Eye (tissue), 1 donor: ENCODE measurements at regions not wholly inside any gene's neighbourhood (a gene's known extent, or its start where the extent isn't known, plus 50 kb on each side); places are given as distances from the start of the nearest gene placed in this dataset.
A peak's percentile ranks its signal among the peaks of the same experiment; 100 is the strongest.
"Not testable (repeated sequence)": the region's sequence is repeated elsewhere in the genome, so short reads cannot be mapped to it uniquely, and the experiment has no call there.

Experiments used
- DNase-seq: peaks from one replicate; pipeline ENCODE4 v3.0.0-alpha.2; 2015

DNA sequence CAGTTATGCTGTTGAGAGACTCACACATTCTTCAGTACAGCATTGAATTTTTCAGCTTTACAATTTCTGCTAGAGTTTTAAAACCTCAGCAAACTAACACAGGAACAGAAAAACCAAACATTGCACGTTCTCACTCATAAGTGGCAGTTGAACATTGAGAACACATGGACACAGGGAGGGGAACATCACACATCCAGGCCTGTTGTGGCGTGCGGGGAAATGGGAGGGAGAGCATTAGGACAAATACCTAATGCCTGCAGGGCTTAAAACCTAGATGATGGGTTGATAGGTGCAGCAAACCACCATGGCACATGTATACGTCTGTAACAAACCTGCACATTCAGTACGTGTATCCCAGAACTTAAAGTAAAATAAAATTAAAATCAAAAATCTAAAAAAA lies 270.1 kb upstream of the MME start:
- DNase-seq, result not testable (repeated sequence)

DNA sequence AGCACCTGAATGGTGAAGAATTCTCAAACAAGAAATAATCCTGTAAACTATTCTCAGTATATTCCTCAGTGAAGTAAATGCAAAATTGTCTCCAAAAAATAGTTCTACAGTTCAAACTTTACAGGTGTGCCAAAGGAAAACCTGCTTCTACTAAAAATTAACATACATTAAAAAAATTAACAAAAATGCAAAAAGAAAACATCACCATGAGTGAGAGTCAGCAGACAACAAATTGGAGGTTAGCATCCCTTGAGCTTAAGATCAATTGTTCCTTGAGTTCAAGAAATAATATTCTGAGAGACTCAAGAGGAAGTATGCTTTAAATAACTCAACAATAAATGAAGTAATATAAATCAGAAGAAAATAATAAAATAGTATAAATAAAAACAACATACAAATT lies 278.4 kb upstream of the MME start:
- no peak for DNase-seq

DNA sequence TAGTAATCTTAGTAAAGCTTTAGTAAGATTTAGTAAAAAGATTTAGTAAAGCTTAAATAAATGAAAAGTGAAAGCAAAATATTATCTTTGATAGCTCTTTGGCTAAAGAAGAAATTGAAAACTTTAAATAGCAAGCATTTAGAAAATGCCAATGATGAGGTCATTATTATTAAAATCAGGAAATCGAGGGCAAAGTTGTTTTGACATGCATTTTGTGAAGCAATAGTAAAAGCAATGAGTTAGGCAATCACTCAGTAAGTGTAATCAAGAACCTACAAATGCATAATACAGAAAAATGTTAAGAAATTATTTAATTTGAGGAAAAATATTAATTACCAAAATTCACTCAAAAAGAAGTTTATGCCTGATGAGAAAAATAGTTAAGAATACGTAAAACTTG lies 280.3 kb upstream of the MME start:
- DNase-seq, result no peak

DNA sequence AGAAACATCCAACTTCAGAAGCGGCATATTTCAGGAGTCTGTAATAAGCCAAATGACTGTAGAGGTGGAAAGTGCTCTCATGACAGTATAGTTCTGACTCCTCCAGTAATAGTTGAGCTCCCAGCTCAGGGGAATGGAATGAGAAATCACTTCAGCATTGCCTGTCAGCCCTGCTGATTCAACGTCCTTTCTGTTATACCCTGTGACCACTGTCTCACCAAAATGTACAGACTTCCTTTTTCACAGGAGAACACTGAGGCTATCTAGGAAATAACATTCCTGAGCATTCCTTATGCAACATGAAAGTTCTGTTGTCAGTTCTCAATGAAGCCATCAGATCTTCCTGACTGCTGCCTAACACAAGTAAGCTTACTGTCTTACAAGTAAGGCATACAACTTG lies 284.5 kb upstream of the MME start:
- no peak for DNase-seq

DNA sequence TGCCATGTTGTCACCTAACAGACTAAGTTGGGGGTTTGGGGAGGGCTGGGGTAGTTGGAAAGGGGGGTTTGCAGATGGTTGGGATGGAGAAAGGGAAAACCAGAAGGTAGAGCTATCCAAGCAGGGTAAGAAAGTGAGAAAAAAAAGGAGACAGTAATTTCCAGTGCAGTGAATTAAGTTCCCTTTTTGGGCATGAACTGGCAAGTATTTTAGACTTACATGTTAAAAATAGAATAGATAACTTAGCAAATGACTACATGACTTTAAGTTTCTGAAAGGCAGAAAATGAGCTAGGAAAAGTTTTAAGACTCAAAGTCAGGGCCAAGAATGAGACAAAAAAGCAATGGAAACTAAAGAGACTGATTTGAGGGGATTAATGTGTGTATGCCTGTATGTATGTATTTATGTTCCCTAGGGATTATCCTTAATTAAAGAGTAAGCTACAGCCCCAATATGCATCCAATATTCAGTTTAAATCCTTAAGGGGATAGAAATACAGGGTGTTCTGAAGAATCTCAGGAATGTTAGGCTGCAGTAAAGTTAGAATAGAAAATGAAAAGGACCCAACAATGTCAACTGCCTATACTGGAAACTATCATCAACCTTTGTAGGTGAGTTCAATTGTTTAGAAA lies 285.2 kb upstream of the MME start:
- DNase-seq, result no peak

DNA sequence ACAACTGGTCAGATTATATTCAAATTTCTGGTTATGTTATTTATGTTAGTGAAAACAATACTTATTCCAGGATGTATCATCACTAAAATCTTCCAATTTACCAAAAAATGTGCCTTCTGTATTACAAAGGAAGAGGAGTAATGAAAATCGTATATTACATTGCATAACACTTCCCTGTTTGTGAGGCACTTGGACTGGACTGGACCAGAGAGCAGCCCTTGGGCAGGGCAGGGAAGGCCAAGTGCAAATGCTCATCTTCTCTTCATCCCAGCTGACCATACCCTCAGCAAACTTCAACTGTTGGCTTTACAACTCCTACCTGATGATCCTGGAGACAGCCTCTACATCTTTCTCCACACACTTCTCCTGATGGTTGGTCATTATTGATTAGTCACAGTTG lies 285.7 kb upstream of the MME start:
- no peak for DNase-seq

DNA sequence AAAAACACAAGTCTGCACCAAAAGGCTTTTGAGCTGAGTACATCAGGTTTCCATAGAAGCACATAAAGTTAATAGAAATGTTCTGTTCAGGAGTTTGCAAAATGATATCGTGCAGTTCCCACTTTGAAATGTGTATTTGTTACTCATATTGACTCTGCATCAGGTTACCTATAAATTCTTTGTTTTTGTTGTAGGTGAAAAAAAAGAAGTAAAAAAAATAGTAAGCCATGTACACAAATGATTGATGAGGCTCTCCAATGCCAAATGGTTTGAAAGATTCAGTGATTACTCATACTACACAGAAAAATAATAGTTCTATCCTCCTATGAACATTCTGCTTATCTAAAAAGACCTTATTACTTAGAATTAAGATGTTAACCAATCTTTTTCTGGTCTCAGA lies 287.3 kb upstream of the MME start:
- DNase-seq, result no peak

DNA sequence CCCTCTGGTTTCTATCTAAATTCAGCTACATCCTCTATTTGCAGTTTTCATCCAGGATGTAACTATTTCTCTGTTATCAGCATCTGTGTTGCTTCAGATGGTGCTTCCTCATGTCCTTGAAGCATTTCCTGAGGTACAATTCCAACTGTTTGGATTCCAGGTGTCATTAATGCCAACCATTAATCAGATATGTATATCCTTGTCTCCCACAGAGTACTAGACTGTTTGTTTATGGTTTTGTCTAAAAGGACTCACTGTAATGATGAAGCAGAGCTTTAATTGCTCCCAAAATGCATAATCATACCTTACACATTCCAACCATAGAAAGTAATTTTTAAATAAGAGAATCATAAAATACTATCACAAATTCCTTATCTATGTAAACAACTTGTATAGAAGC lies 288.5 kb upstream of the MME start:
- DNase-seq, result no peak

DNA sequence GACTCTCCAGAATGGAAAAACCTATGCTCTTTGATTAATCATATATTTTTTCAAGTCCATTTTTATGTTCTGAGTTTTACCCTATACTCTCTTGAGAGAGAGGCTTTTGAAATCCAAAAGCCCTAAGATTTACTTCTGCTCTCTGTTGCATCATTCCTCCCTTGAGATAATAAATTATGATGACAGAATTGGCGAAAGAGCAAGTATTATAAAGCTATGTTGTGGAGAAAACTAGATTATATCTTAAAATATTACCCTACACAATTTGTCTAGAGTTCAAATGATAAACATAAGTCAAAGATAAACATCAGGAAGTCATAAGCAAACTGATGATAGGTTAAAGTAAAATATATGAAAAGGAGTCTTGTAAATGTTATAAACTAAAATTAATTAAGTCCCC lies 293.4 kb upstream of the MME start:
- no peak for DNase-seq

DNA sequence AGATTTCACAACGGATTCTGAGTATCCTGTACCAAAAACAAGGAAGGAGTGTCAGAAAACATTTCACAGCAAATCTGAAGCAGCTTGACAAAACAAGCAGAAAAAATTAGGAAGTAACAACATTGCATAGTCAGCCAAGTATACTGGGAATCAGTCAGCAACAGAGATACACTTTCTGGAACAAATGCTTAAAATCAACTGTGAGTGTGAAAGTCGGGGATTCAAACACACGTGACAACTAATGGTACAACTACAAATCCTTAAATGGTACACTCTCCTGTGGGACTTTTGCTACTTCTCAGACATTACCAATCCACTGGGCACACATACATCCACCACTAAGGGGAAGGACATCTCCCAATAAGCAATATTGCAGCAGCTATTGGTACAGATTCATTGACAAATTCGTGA lies 296.6 kb upstream of the MME start:
- no peak for DNase-seq

DNA sequence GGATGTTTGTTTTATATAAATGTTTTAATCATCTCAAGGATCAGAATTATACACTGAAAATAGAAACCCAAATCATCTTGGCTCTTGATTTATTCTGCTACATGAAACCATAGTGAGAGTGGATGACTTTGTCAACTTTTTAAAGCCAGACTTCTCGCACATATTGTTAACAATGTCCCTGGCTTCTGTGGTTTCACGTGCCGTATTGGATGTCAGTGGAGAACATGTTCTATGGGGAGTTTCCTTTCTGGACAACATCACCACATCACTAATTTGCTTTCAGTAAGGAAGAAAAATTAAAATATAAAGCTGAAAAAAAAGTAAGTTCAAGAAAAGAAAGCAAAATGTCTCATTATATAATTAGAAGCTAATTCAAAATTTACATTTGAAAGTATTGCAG lies 297.1 kb upstream of the MME start:
- DNase-seq, result no peak

DNA sequence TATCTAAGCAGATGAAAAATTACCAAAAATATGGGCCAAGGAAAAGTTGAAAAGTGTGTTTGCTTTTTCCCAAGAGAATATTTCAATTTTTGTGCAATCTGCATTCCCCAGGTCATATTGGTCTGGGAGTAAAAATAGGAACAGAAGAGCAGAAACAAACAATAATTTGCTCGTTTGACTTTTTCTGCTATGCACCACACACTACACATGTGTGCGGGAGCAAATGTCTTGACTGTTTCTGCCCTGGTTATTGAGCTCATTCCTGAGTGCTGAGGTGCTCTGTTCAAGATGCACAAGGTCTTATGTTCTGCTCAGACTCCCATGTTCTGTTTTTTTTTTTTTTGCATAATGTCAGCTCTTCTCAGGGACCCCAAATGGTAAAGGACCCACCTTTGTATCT lies 298.0 kb upstream of the MME start:
- no peak for DNase-seq

DNA sequence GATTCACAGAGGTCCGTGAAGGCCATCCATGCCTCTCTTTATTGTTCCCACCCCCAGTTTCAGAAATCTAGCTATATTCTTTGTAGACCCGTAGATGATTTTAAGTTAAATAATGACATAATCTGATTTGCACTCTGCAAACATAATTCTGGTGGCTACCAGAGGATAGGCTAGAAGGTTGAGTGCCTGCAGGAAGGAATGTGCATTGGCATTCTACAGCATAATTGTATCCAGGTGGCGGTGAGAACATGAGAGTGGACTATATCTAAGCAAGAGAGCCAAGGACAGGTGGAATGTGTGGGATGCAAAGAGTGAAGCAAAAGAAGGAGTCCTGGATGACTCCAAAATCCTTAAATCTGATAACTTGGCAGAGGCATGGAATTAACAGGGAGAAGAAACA lies 298.5 kb upstream of the MME start:
- DNase-seq, result no peak

DNA sequence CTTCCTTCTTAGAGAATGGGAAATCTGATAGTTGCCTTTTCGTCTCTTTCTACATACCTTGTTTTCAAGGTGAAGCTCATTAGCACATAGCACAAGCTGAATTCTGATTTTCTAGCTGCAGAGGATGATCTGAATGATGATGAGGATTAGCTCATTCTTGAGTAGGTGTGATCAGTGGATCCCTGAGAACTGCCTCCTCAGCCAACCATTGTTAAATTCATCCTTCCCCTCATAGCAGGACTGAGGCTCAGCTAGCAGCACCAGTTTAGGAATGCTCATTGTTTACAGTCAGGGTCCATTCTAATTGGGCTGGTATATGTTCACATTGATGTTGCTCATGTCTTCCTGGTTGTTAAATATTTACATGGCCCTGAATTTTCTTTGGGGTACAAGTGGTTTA lies 299.9 kb upstream of the MME start:
- no peak for DNase-seq

DNA sequence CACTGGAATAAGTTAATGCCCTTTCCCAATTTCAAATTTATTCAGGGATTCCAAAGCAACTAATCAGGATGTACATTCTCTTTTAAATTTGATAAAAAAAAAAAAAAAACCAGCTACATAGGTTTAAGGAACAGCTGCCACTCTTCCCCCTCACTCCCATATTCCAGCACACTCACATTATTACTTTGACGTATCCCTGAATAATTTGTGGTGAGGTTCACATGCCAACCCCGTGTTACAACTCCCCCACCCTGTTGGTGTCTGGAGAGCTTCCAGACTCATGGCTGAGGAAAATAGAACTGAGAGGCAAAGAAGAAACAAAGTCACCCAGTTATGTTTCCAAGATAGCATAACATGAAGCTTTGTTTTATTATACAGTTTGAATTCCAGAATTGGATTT lies 300.5 kb upstream of the MME start:
- peak; percentile 42 for DNase-seq

DNA sequence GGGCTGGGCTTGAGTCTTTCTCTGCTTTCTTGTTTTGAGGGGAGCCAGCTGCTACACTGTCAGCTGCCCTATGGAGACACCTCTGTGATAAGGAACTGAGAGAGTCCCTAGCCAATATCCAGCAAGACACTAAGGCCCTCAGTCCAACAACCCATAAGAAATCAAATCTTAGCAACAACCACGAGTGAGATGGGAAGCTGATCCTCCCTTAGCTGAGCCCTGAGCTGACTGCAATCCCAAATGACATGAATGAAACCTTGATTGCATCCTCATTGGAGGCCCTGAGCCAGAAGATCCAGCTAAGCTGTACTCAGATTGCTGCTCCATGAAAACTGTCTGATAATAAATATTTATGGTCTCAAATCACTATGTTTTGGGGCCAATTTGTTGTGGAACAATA lies 302.1 kb upstream of the MME start:
- DNase-seq, result no peak

DNA sequence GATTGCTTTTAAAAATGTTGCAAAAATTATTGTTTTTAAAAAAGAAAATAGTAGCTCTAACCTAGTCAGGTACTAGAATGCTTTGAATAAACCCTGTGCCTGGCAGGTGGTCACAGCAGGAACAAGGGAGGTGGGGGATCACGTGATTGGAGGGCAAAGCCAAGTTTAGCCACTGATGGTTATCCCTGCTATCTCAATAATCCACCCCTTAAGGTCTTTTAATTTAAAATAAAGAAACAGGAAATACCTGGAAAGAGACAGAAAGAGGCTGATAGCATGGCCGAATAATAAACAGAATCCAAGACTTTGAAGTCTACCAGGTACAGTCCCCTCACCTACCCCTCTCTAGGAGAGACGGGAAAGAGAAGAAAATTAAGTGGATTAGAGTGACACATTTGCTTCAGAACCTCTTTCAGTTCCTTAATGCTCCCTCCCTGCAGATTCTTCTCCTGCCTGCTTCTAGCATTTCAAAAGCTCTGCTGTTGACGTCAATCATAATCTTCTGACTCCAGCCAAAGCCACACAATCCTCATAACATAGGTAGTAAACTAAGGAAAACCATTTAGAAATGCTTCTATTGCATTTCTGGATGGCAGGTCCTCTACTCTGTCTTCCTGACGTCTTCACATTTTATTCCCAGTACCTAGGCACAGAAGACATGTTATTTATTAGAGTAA lies 303.4 kb upstream of the MME start:
- DNase-seq, result no peak

DNA sequence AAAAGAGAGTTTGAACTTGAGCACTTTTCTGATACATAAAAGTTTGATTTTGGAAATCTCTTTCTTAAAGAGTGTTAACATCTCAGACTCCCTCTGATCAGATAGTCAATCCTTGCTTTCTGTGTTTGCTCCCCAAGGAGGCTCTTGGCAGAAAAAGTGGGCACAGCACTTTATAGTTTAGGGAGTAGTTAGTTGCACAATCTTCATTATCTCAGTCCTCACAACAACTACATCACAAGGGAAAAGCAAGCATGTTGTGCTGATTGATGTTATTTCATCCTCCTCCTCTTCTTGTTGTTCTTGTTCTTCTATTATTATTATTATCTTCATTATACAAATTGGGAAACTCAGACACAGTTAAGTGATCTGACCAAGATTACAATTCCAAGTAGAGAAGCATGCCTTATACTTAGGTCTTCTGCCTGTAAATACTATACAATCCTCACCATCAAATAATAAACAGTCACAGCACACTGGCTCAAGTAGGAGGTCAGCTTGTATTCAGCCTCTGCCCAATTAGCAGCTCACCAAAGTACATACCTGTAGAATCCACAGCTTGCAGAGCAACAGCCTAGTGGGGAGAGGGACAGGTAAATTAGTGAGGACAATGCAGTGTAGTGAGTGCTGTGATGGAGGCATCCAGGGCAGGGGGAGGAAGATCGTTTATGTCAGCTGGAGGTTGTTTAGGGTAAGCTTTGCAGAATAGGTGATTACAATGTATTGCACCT lies 304.1 kb upstream of the MME start:
- DNase-seq, result no peak

DNA sequence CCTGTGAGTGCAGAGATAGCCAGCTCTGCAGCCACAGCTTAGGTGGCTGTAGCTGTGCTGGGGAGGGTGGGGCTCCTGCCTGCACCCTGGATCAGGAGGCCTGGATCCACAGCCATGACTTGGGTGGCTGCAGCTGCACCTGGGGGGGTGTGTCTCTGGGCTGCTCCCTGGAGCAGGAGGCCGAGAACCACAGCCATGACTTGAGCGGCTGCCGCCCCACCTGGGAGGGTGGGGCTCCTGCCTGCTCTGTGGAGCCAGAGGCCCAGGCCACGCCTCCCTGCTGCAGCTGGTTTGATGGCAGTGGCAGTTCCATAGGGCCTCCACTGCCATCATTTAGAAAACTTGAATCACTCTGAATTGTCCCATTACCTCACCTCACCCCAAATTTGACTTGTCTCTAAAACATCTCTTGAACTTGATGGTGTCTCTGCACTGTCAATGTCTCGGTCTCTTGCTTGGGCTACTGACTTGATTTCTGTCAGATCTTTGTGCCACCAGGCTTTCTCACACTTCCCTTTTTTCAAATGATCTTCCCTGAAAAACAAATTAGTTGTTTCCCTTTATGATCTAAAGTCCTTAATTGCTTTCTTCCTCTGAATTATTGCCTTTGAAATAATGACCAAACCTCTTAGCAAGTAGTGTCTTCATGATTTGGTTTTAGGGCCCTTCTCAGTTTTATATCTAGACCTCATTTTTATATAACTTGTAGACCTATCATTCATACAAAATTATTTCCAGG lies 313.2 kb upstream of the MME start:
- DNase-seq, result no peak

DNA sequence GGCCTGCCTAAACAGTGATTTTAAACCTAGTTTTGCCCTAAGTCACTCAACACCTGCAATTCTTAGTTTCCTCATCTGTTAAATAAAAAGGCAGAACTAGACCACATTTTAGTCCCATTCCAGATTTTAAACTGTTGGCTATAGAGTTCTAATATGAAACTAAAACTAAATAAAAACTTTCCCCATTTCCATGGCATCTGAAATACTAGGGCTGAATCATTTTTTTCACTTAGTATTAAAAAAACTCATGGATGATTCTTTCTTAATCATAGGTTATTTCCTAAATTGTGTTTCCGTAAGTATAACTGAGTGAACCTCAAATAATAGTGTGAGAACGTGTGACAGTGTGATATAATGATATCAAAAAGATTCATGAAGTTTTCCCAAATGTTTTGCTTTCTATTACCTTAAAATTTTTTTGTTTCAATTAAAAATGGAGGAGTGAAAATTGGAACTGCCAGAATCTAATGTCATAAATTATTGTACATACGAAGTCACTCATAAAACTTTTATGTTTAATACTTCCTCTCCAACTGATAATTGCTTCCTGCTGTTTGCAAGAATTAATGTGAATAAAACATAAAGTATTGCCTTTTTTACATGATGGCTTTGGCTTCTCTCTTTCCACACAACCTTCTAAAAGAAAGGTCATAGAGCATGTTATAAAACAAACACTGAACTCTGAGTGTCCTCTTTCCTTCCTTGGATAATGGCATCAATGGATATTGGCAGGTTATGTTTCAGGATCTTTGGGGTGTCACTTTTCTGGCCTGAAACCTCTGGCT lies 315.1 kb upstream of the MME start:
- DNase-seq, result no peak

DNA sequence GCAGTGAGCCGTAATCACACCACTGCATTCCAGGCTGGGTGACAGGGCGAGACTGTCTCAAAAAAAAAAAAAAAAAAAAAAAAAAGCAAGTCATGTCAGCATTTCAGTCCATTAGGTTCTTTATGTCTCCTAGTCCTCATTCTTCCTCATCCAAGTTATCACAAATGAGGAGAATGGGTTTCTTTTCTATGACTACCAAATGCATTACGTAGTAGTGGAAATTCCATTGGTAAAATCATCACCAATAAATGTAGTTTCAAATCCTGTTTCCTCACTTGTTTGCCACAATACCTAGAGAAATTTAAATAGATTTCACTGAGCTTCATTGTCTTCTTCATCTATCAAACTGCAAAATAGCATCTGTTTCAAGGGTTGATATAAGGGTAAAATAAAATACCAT lies 317.6 kb upstream of the MME start:
- DNase-seq, result no peak

DNA sequence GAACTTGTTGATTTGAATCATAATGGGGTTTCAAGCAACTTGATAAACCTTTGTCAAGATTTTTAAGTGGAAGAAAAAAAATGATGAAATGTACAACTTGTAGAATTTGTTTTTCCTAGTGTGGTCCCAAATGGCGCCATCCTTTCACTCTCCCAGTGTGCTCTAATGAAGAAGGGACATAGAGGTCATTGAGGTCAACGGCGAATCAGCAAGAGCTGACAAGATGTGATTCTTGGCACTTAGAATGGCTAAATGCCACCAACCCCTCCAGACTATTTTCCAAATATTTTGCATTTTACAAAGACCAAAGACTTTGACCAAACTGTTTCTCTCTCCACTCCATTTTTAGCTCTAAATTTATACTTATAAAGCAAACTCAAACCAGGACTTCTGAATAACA lies 320.2 kb upstream of the MME start:
- peak; percentile 38 for DNase-seq
